Osteoblast (primary cell): ENCODE measurements at regions not wholly inside any gene's neighbourhood (a gene's known extent, or its start where the extent isn't known, plus 50 kb on each side); places are given as distances from the start of the nearest gene placed in this dataset.
A peak's percentile ranks its signal among the peaks of the same experiment; 100 is the strongest.

Experiments used
- DNase-seq: peaks from one replicate; pipeline ENCODE4 v3.0.0; 2011; ENCODE audit warnings: low spot score, mixed read lengths; ENCODE audit not compliant: insufficient read length; ENCODE audit errors: missing footprints
- H2AFZ ChIP-seq: 2 replicates; pipeline ENCODE4 v1.6.0; 2011; ENCODE audit warnings: mild to moderate bottlenecking, low read length
- H3K27ac ChIP-seq: 2 replicates; pipeline ENCODE4 v1.5.1; 2011; ENCODE audit warnings: mild to moderate bottlenecking, low read depth, low read length, moderate library complexity
- H3K27me3 ChIP-seq: 2 replicates; pipeline ENCODE4 v1.6.0; 2012; ENCODE audit warnings: mild to moderate bottlenecking, control low read depth, inconsistent platforms, low read length, moderate library complexity; ENCODE audit not compliant: insufficient read depth
- H3K36me3 ChIP-seq: 2 replicates; pipeline ENCODE4 v1.5.1; 2011; ENCODE audit warnings: mild to moderate bottlenecking, low read length, control low read depth, moderate library complexity; ENCODE audit not compliant: insufficient read depth
- H3K4me1 ChIP-seq: 2 replicates; pipeline ENCODE4 v1.5.1; 2011; ENCODE audit warnings: mild to moderate bottlenecking, low read length, control low read depth, moderate library complexity; ENCODE audit not compliant: insufficient read depth
- H3K4me2 ChIP-seq: 2 replicates; pipeline ENCODE4 v1.6.0; 2011; ENCODE audit warnings: mild to moderate bottlenecking, low read length; ENCODE audit not compliant: insufficient read depth
- H3K4me3 ChIP-seq: fragments of 200-600 bp; sonication (generic); 3 replicates; pipeline ENCODE4 v1.5.1; 2012; ENCODE audit warnings: mild to moderate bottlenecking, low read length, inconsistent platforms; ENCODE audit not compliant: insufficient read depth
- H3K79me2 ChIP-seq: 2 replicates; pipeline ENCODE4 v1.6.0; 2012; ENCODE audit warnings: mild to moderate bottlenecking, low read length, control low read depth, inconsistent platforms; ENCODE audit not compliant: insufficient read depth
- H3K9me3 ChIP-seq: 2 replicates; pipeline ENCODE4 v1.5.1; 2011; ENCODE audit warnings: low read depth, low read length, control low read depth
- H4K20me1 ChIP-seq: 2 replicates; pipeline ENCODE4 v1.6.0; 2012; ENCODE audit warnings: mild to moderate bottlenecking, low read length, control low read depth; ENCODE audit not compliant: insufficient read depth
- TF ChIP-seq, protein P1 (sequence below): IDR thresholded peaks from 2 replicates; pipeline ENCODE4 v1.5.1; 2011; ENCODE audit warnings: mild to moderate bottlenecking, low read depth, low read length, moderate library complexity; ENCODE audit errors: extremely low read depth

DNA sequence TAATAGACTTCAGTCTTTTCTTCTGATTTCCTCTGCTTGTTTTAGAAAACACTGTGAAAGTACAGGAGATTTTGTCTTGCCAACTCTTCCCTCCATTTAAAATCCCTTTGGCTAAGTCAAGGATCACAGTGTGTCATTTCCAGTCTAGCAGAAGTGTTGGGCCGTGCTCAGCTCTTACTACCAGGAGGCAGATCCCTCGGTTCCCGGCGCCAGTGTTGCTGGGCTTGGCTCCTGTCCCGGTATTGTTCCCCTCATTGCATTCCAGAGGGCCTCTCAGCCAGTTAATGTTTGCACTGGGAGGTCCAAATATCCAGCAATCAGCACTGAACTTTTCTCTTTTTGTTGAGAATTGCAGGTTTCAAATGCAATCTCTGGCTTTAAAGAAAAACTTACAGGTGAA lies 612.1 kb upstream of the MGMT start:
- Histone ChIP-seq H3K4me2 (no peak overlapping the region), H3K36me3 (no peaks in the 10 kb centered on the region), H3K27ac (no peak overlapping the region), H3K4me1 (no peaks in the 10 kb centered on the region), H3K4me3 (no peak overlapping the region), H2AFZ (no peak overlapping the region), H3K9me3 (no peaks in the 10 kb centered on the region), H3K27me3 (no peaks in the 10 kb centered on the region), H4K20me1 (no peaks in the 10 kb centered on the region), H3K79me2 (no peaks in the 10 kb centered on the region)
- DNase-seq: no peak
- TF ChIP-seq, protein P1, sequence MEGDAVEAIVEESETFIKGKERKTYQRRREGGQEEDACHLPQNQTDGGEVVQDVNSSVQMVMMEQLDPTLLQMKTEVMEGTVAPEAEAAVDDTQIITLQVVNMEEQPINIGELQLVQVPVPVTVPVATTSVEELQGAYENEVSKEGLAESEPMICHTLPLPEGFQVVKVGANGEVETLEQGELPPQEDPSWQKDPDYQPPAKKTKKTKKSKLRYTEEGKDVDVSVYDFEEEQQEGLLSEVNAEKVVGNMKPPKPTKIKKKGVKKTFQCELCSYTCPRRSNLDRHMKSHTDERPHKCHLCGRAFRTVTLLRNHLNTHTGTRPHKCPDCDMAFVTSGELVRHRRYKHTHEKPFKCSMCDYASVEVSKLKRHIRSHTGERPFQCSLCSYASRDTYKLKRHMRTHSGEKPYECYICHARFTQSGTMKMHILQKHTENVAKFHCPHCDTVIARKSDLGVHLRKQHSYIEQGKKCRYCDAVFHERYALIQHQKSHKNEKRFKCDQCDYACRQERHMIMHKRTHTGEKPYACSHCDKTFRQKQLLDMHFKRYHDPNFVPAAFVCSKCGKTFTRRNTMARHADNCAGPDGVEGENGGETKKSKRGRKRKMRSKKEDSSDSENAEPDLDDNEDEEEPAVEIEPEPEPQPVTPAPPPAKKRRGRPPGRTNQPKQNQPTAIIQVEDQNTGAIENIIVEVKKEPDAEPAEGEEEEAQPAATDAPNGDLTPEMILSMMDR: no peak

DNA sequence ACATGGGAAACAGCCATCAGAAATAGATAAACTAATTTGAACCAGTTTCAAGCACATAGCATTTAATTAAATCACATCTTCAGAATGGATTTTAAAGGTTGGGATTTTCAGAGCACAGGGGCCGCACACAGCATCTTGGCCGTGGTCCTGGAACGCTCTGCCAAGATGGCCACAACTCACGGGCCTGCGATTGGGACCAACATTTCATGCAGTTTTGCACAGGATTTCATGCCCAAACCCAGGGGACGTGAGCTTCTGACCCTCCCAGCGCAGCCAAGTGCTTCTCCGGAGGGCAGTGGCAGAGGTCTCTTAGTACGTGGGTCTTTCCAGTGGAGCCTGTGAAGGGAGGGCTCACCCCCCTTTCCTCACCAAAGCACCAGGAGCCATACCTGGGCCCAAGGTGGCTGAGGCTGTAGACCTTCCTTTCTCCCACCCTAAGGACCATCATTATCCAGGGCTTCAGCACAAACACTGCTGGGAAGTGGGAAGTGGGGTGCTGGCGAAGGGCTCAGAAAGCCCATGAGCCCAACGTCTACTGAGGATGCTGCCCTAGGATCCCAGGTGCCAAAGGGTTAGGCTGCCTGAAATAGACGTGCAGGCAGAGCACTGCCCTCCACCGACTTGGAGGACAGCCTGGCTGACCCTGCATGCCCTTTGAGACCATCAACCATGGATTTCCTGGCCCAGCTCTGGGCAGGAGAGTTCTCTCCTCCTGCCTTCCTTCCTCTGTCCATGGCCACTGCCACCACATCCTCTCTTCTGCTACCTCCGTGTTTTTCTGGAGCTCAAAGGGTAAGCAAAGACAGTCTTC lies 611.2 kb upstream of the MGMT start:
- H3K4me1 ChIP-seq: no peaks in the 10 kb centered on the region
- H2AFZ ChIP-seq: no peak overlapping the region
- H3K27ac ChIP-seq: no peak overlapping the region
- no peaks in the 10 kb centered on the region for H3K36me3 ChIP-seq
- TF ChIP-seq, protein P1: no peak
- H3K9me3 ChIP-seq: no peaks in the 10 kb centered on the region
- DNase-seq: no peak
- H3K79me2 ChIP-seq: no peaks in the 10 kb centered on the region
- H3K4me2 ChIP-seq: no peak overlapping the region
- H4K20me1 ChIP-seq: no peaks in the 10 kb centered on the region
- no peak overlapping the region for H3K4me3 ChIP-seq
- no peaks in the 10 kb centered on the region for H3K27me3 ChIP-seq

DNA sequence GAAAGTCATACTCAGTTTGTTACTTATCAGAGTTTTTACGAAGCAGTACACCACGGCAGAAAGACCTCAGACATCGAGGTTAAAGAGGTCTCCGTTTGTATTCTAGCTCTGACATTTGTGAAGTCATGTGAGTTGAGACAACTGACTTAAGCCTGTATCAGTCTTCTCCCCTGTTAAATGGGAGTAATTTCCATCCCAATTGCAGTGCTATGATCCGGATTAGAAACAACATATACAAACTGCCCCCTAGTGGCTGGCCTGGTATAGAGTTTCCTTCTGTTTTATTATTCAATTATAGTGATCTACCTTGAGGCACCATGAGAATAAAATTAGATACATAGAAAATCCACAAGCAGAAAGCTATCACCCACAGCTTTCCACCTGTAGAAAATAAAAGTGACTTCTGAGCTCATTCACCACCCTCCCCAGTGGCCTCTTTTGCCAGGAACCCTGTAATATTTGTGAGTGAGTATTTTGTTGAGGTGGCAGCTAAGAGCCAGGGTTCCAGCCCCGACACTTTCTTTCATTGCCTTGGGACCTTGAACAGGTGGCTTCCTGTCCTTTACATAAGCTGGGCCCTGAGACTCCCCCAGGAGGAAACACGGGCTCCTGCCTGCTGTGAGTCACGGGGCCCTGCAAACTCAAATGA lies 607.2 kb upstream of the MGMT start:
- Histone ChIP-seq H3K9me3 (peaks cover 2% of the 10 kb centered on the region), H3K4me3 (no peak overlapping the region), H3K36me3 (no peaks in the 10 kb centered on the region), H3K79me2 (no peaks in the 10 kb centered on the region), H3K27ac (no peak overlapping the region), H3K4me1 (no peaks in the 10 kb centered on the region), H2AFZ (no peak overlapping the region), H4K20me1 (no peaks in the 10 kb centered on the region), H3K27me3 (no peaks in the 10 kb centered on the region), H3K4me2 (no peak overlapping the region)
- TF ChIP-seq, protein P1: peak; percentile 20
- no peak for DNase-seq

DNA sequence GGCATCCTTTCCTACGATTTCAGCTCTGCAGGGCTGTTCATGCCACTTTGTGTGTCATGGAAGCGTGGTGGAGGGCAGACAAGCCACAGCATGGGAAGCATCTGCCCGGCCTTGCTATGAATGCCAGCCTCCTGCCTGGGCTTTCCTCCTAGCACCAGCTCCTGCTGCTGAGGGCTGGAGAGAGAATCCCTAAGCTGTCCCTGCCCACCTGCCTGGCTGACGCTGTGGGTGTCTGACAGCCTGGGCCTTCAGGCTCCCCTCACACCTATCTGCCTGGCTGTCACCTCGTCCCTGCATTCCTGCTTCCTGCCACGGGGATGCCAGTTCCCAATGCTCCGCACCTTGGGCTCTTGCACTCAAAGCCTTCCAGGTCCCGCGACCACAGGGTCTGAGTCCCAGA lies 606.5 kb upstream of the MGMT start:
- DNase-seq: no peak
- Histone ChIP-seq H3K79me2 (no peaks in the 10 kb centered on the region), H3K4me1 (no peaks in the 10 kb centered on the region)

More for the DNA sequence above, 606.5 kb upstream of the MGMT start:
- TF ChIP-seq, protein P1: no peak
- no peak overlapping the region for H3K4me2 ChIP-seq
- H2AFZ ChIP-seq: no peak overlapping the region
- H4K20me1 ChIP-seq: no peaks in the 10 kb centered on the region
- H3K36me3 ChIP-seq: no peaks in the 10 kb centered on the region
- peaks cover 2% of the 10 kb centered on the region for H3K9me3 ChIP-seq
- no peak overlapping the region for H3K4me3 ChIP-seq
- no peaks in the 10 kb centered on the region for H3K27me3 ChIP-seq
- H3K27ac ChIP-seq: no peak overlapping the region
